Fibroblast of lung (primary cell): ENCODE measurements at regions not wholly inside any gene's neighbourhood (a gene's known extent, or its start where the extent isn't known, plus 50 kb on each side); places are given as distances from the start of the nearest gene placed in this dataset.

ENCODE experiments used
- DNase-seq, 2 donors: peaks; one replicate each; pipeline versions ENCODE4 v3.0.0 to v3.0.0-alpha.2; 2010; ENCODE audit warnings: low read depth in 2 of 2
- H2AFZ ChIP-seq: 2 replicates; pipeline ENCODE4 v1.5.1; 2012; ENCODE audit warnings: low read length, control low read depth, inconsistent platforms
- H3K27ac ChIP-seq: 2 replicates; pipeline ENCODE4 v1.5.1; 2011; ENCODE audit warnings: low read length, control low read depth; ENCODE audit not compliant: insufficient read depth
- H3K27me3 ChIP-seq: 2 replicates; pipeline ENCODE4 v1.5.1; 2011; ENCODE audit warnings: mild to moderate bottlenecking, low read length; ENCODE audit not compliant: control insufficient read depth, insufficient read depth
- H3K36me3 ChIP-seq: 2 replicates; pipeline ENCODE4 v1.5.1; 2011; ENCODE audit warnings: low read length; ENCODE audit not compliant: control insufficient read depth, insufficient read depth
- H3K4me1 ChIP-seq: 2 replicates; pipeline ENCODE4 v1.5.1; 2011; ENCODE audit warnings: low read length; ENCODE audit not compliant: control insufficient read depth, insufficient read depth; ENCODE audit errors: extremely low read depth
- H3K4me2 ChIP-seq: 2 replicates; pipeline ENCODE4 v1.5.1; 2011; ENCODE audit warnings: low read length, control low read depth; ENCODE audit not compliant: insufficient read depth; ENCODE audit errors: extremely low read depth
- H3K4me3 ChIP-seq, 4 experiments: fragments of 200-600 bp in 1 of 4; sonication (generic) in 1 of 4; replicated peaks in 1 of 4; 2 replicates each; pipeline ENCODE4 v1.5.1; 2011 to 2016; ENCODE audit warnings: low read length in 4 of 4, low read depth in 3 of 4, mild to moderate bottlenecking in 3 of 4, control low read depth in 2 of 4, inconsistent platforms in 1 of 4, mixed read lengths in 1 of 4; ENCODE audit not compliant: insufficient read depth in 1 of 4; ENCODE audit errors: control extremely low read depth in 1 of 4
- H3K79me2 ChIP-seq: 2 replicates; pipeline ENCODE4 v1.5.1; 2012; ENCODE audit warnings: mild to moderate bottlenecking, low read length, inconsistent platforms; ENCODE audit not compliant: control insufficient read depth, insufficient read depth
- H3K9ac ChIP-seq: 2 replicates; pipeline ENCODE4 v1.5.1; 2011; ENCODE audit warnings: mild to moderate bottlenecking, low read length, control low read depth; ENCODE audit not compliant: insufficient read depth
- H3K9me3 ChIP-seq: 2 replicates; pipeline ENCODE4 v1.5.1; 2012; ENCODE audit warnings: low read depth, low read length; ENCODE audit not compliant: control insufficient read depth, insufficient read depth
- H4K20me1 ChIP-seq: 2 replicates; pipeline ENCODE4 v1.5.1; 2011; ENCODE audit warnings: low read length; ENCODE audit not compliant: control insufficient read depth, insufficient read depth; ENCODE audit errors: extremely low read depth
- EZH2 ChIP-seq: IDR thresholded peaks from 2 replicates; pipeline ENCODE4 v1.5.1; 2012; ENCODE audit warnings: low read length, control low read depth, mild to moderate bottlenecking; ENCODE audit errors: missing control alignments
- TF ChIP-seq, protein P1 (sequence below), 2 donors: IDR thresholded peaks in 1 of 2; conservative IDR thresholded peaks in 1 of 2; 1 replicate in 1 of 2; 2 replicates in 1 of 2; pipeline ENCODE4 v1.5.1; 2011 to 2012; ENCODE audit warnings: low read length in 2 of 2, control low read depth in 1 of 2, inconsistent platforms in 1 of 2, low read depth in 1 of 2, mild to moderate bottlenecking in 1 of 2

GRCh38 chr5:101806410-101806809, 489.7 kb downstream of the SLCO4C1 start:
- no peak overlapping the region for H3K27ac ChIP-seq
- no peaks in the 10 kb centered on the region for H3K9me3 ChIP-seq
- H2AFZ ChIP-seq, result no peak overlapping the region
- no peak for DNase-seq
- TF ChIP-seq EZH2, result no peak
- TF ChIP-seq, protein P1, sequence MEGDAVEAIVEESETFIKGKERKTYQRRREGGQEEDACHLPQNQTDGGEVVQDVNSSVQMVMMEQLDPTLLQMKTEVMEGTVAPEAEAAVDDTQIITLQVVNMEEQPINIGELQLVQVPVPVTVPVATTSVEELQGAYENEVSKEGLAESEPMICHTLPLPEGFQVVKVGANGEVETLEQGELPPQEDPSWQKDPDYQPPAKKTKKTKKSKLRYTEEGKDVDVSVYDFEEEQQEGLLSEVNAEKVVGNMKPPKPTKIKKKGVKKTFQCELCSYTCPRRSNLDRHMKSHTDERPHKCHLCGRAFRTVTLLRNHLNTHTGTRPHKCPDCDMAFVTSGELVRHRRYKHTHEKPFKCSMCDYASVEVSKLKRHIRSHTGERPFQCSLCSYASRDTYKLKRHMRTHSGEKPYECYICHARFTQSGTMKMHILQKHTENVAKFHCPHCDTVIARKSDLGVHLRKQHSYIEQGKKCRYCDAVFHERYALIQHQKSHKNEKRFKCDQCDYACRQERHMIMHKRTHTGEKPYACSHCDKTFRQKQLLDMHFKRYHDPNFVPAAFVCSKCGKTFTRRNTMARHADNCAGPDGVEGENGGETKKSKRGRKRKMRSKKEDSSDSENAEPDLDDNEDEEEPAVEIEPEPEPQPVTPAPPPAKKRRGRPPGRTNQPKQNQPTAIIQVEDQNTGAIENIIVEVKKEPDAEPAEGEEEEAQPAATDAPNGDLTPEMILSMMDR (conservative IDR thresholded peaks at IDR 0.05 in 1 of 2, IDR thresholded peaks at IDR 0.05 in 1 of 2; ENCODE audit: low read depth in 1 of 2, low read length in 2 of 2), result no peak
- no peaks in the 10 kb centered on the region for H4K20me1 ChIP-seq
- no peak overlapping the region for H3K4me3 ChIP-seq
- no peaks in the 10 kb centered on the region for H3K27me3 ChIP-seq
- no peak overlapping the region for H3K4me2 ChIP-seq
- no peak overlapping the region for H3K9ac ChIP-seq
- no peaks in the 10 kb centered on the region for H3K4me1 ChIP-seq
- H3K79me2 ChIP-seq, result no peaks in the 10 kb centered on the region
- no peaks in the 10 kb centered on the region for H3K36me3 ChIP-seq

DNA sequence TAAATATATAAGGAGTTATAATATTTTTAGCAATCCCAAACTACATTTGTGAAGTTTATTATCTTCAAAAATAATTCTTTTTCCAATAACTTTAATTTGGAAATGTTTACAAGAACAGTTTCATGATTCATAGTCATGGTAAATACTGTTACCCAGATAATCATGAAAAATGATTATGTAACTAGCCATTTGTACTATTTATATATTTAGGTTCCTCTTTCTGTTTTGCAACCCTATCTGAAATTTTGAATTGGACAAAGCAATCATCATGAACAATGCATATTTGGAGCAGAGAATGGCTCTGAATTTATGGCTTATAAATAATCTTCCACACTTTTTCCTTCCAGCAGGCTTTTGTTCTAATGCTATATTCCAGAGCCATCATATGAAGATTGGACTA, 499.7 kb downstream of the SLCO4C1 start:
- H3K27me3 ChIP-seq, result no peaks in the 10 kb centered on the region
- no peak overlapping the region for H3K4me3 ChIP-seq
- no peak overlapping the region for H3K4me2 ChIP-seq
- no peak overlapping the region for H3K27ac ChIP-seq
- H3K36me3 ChIP-seq, result no peaks in the 10 kb centered on the region
- no peaks in the 10 kb centered on the region for H3K9me3 ChIP-seq
- H3K79me2 ChIP-seq, result no peaks in the 10 kb centered on the region
- TF ChIP-seq, protein P1 (conservative IDR thresholded peaks at IDR 0.05 in 1 of 2, IDR thresholded peaks at IDR 0.05 in 1 of 2; ENCODE audit: low read depth in 1 of 2, low read length in 2 of 2), result no peak
- TF ChIP-seq EZH2, result no peak
- no peaks in the 10 kb centered on the region for H3K4me1 ChIP-seq
- H4K20me1 ChIP-seq, result no peaks in the 10 kb centered on the region
- no peak overlapping the region for H2AFZ ChIP-seq
- no peak overlapping the region for H3K9ac ChIP-seq
- DNase-seq, result no peak

DNA sequence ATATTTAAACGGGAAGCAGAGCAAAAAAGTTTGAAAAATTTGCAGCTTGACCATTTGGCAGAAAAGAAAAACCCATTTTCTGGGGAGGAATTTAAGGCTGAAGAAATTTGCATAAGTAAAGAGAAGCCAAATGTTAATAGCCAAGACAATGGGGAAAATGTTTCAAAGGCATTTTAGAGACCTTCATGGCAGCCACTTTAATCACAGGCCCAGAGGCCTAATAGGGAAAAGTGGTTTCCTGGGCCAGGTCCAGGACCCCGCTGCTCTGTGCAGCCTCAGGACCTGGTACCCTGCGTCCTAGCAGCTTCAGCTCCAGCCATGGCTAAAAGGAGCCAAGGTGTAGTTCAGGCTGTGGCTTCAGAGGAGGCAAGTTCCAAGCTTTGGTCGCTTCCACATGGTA, 507.3 kb downstream of the SLCO4C1 start:
- H3K9ac ChIP-seq, result no peak overlapping the region
- no peaks in the 10 kb centered on the region for H3K9me3 ChIP-seq
- no peak overlapping the region for H3K4me3 ChIP-seq
- TF ChIP-seq, protein P1 (conservative IDR thresholded peaks at IDR 0.05 in 1 of 2, IDR thresholded peaks at IDR 0.05 in 1 of 2; ENCODE audit: low read depth in 1 of 2, low read length in 2 of 2), result no peak
- TF ChIP-seq EZH2, result no peak
- H3K27me3 ChIP-seq, result no peaks in the 10 kb centered on the region
- no peak overlapping the region for H3K4me2 ChIP-seq
- no peaks in the 10 kb centered on the region for H3K4me1 ChIP-seq
- H3K27ac ChIP-seq, result no peak overlapping the region
- no peaks in the 10 kb centered on the region for H4K20me1 ChIP-seq
- no peaks in the 10 kb centered on the region for H3K79me2 ChIP-seq
- no peak for DNase-seq
- H2AFZ ChIP-seq, result no peak overlapping the region
- no peaks in the 10 kb centered on the region for H3K36me3 ChIP-seq
